T47D (cell line): ENCODE measurements at regions not wholly inside any gene's neighbourhood (a gene's known extent, or its start where the extent isn't known, plus 50 kb on each side); places are given as distances from the start of the nearest gene placed in this dataset.

ENCODE experiments used
- DNase-seq, 2 experiments: peaks; one replicate each; pipeline versions ENCODE4 v3.0.0 to v3.0.0-alpha.2; 2011 to 2012; ENCODE audit warnings: low read depth in 1 of 2, low spot score in 1 of 2
- JUND ChIP-seq: IDR thresholded peaks from 2 replicates; pipeline ENCODE4 v1.6.1; 2012; ENCODE audit warnings: low read depth
- in situ Hi-C: cut with HindIII; loops from 2 replicates; pipeline ENCODE4 v1.10.0; 2016; ENCODE audit warnings: low sequenced_read_pairs, low pct_unique_long_range_greater_than_20kb

GRCh38 chr3:64895106-64895990, 207.5 kb upstream of the ADAMTS9 start:
- TF ChIP-seq JUND, result no peak
- DNase-seq, result no peak
- in situ Hi-C loops, result no loop called here

- DNase-seq, result no peak
- no peak for TF ChIP-seq JUND
- in situ Hi-C loops, result no loop called here
Measured at GRCh38 chr3:64894006-64894405, 206.2 kb upstream of the ADAMTS9 start.

GRCh38 chr3:64892671-64893309, 205.0 kb upstream of the ADAMTS9 start:
- in situ Hi-C loops, result no loop called here
- TF ChIP-seq JUND, result no peak
- no peak for DNase-seq

GRCh38 chr3:64891021-64891420, 203.2 kb upstream of the ADAMTS9 start:
- in situ Hi-C loops, result no loop called here
- DNase-seq, result no peak
- TF ChIP-seq JUND, result no peak

- no peak for TF ChIP-seq JUND
- no peak for DNase-seq
- in situ Hi-C loops, result no loop called here
Measured at GRCh38 chr3:64890466-64890865, 202.7 kb upstream of the ADAMTS9 start.

GRCh38 chr3:64890006-64890405, 202.2 kb upstream of the ADAMTS9 start:
- in situ Hi-C loops, result no loop called here
- no peak for DNase-seq

GRCh38 chr3:64888840-64889392, 201.1 kb upstream of the ADAMTS9 start:
- no peak for TF ChIP-seq JUND
- no peak for DNase-seq
- in situ Hi-C loops, result no loop called here

More at GRCh38 chr3:64890006-64890405, 202.2 kb upstream of the ADAMTS9 start:
- TF ChIP-seq JUND, result no peak

GRCh38 chr3:64888165-64888564, 200.4 kb upstream of the ADAMTS9 start:
- in situ Hi-C loops, result no loop called here
- TF ChIP-seq JUND, result no peak
- DNase-seq, result no peak

- TF ChIP-seq JUND, result no peak
Measured at GRCh38 chr3:64885055-64885454, 197.3 kb upstream of the ADAMTS9 start.

GRCh38 chr3:64884536-64884935, 196.7 kb upstream of the ADAMTS9 start:
- in situ Hi-C loops, result no loop called here
- no peak for DNase-seq
- TF ChIP-seq JUND, result no peak

More at GRCh38 chr3:64885055-64885454, 197.3 kb upstream of the ADAMTS9 start:
- DNase-seq, result no peak
- in situ Hi-C loops, result no loop called here

- no peak for DNase-seq
- TF ChIP-seq JUND, result no peak
- in situ Hi-C loops, result no loop called here
Measured at GRCh38 chr3:64880916-64881315, 193.1 kb upstream of the ADAMTS9 start.

GRCh38 chr3:64878362-64878761, 190.6 kb upstream of the ADAMTS9 start:
- TF ChIP-seq JUND, result no peak
- DNase-seq, result no peak
- in situ Hi-C loops, result no loop called here

GRCh38 chr3:64873400-64873799, 185.6 kb upstream of the ADAMTS9 start:
- no peak for TF ChIP-seq JUND
- DNase-seq, result no peak
- in situ Hi-C loops, result no loop called here

- no peak for TF ChIP-seq JUND
- in situ Hi-C loops, result no loop called here
- no peak for DNase-seq
Measured at GRCh38 chr3:64872345-64872744, 184.5 kb upstream of the ADAMTS9 start.
